Esophagus muscularis mucosa (tissue), 4 donors: ENCODE measurements at regions not wholly inside any gene's neighbourhood (a gene's known extent, or its start where the extent isn't known, plus 50 kb on each side); places are given as distances from the start of the nearest gene placed in this dataset.

ENCODE experiments used
- DNase-seq: peaks from one replicate; pipeline ENCODE4 v3.0.0-alpha.2; 2017; ENCODE audit errors: extremely low spot score
- H3K27ac ChIP-seq, 4 donors: fragments of 200-600 bp; sonication (generic); replicated peaks in 1 of 4; 1 replicate in 3 of 4; 2 replicates in 1 of 4; pipeline ENCODE4 v1.5.1; 2016 to 2019; ENCODE audit warnings: mild to moderate bottlenecking in 1 of 4
- H3K27me3 ChIP-seq, 4 donors: fragments of 200-600 bp; sonication (generic); one replicate each; pipeline versions ENCODE4 v1.5.1 to v1.6.0; 2016 to 2019
- H3K36me3 ChIP-seq, 4 donors: fragments of 200-600 bp; sonication (generic); one replicate each; pipeline ENCODE4 v1.5.1; 2016 to 2019
- H3K4me1 ChIP-seq, 4 donors: fragments of 200-600 bp; sonication (generic); one replicate each; pipeline ENCODE4 v1.5.1; 2016 to 2019
- H3K4me3 ChIP-seq, 4 donors: fragments of 200-600 bp; sonication (generic); 1 replicate in 2 of 4; 2 replicates in 2 of 4; pipeline ENCODE4 v1.5.1; 2016 to 2019; ENCODE audit warnings: mild to moderate bottlenecking in 4 of 4, moderate library complexity in 1 of 4
- H3K9me3 ChIP-seq, 4 donors: fragments of 200-600 bp; sonication (generic); 1 replicate in 3 of 4; 2 replicates in 1 of 4; pipeline ENCODE4 v1.5.1; 2016 to 2019
- EP300 ChIP-seq: sonication (generic); formaldehyde crosslinking; IDR thresholded peaks from one replicate; pipeline ENCODE4 v1.6.1; 2017; ENCODE audit warnings: antibody characterized with exemption
- POLR2A ChIP-seq: fragments of 450-650 bp; IDR thresholded peaks from one replicate; pipeline ENCODE4 v1.6.1; 2017; ENCODE audit warnings: antibody characterized with exemption, moderate library complexity, mild to moderate bottlenecking, low read depth
- POLR2AphosphoS5 ChIP-seq, 2 donors: sonication (generic); formaldehyde crosslinking; IDR thresholded peaks; one replicate each; pipeline ENCODE4 v1.6.1; 2017; ENCODE audit warnings: antibody characterized with exemption in 2 of 2
- WGBS: methylation state at CpG from one replicate; pipeline ENCODE4 v1.1.5; 2018; 5-methylcytosine and 5-hydroxymethylcytosine counted together
- intact Hi-C: fragments of 100-400 bp; cut with DNase I; formaldehyde crosslinking; loops from one replicate; pipeline ENCODE4 v1.15.1; 2023
- TF ChIP-seq, protein P1 (sequence below), 3 experiments: fragments of 200-600 bp in 2 of 3; fragments of 450-650 bp in 1 of 3; sonication (generic) in 2 of 3; IDR thresholded peaks; one replicate each; pipeline ENCODE4 v1.5.1; 2017 to 2019; ENCODE audit warnings: antibody characterized with exemption in 3 of 3, mild to moderate bottlenecking in 2 of 3, moderate library complexity in 1 of 3

DNA sequence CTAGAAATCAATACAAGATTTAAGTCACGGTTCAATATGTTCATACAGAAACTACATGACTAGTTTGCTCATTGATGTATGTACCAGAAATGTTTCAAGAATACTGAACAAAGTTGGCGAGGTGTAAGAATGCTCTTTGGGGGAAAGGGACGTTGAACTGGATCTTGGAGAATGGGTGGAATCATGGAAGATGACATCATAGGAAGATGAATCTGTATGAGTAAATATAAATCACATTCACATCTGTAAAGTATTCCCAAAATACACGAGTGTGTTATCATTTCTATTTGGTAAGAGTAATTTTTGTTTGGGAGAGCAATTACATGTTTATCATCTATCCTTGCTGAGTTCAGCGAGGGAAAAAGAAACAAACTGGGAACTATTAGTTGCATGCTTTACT, 162.2 kb upstream of the TMTC1 start:
- 75% methylated on average over 5 of the region's 5 CpGs for WGBS
- no peaks in the 10 kb centered on the region for H3K36me3 ChIP-seq
- no peak overlapping the region for H3K4me3 ChIP-seq
- no peak for TF ChIP-seq EP300
- no peak for TF ChIP-seq POLR2AphosphoS5 (IDR thresholded peaks at IDR 0.05)
- no peak for TF ChIP-seq POLR2A
- TF ChIP-seq, protein P1, sequence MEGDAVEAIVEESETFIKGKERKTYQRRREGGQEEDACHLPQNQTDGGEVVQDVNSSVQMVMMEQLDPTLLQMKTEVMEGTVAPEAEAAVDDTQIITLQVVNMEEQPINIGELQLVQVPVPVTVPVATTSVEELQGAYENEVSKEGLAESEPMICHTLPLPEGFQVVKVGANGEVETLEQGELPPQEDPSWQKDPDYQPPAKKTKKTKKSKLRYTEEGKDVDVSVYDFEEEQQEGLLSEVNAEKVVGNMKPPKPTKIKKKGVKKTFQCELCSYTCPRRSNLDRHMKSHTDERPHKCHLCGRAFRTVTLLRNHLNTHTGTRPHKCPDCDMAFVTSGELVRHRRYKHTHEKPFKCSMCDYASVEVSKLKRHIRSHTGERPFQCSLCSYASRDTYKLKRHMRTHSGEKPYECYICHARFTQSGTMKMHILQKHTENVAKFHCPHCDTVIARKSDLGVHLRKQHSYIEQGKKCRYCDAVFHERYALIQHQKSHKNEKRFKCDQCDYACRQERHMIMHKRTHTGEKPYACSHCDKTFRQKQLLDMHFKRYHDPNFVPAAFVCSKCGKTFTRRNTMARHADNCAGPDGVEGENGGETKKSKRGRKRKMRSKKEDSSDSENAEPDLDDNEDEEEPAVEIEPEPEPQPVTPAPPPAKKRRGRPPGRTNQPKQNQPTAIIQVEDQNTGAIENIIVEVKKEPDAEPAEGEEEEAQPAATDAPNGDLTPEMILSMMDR (IDR thresholded peaks at IDR 0.05) = no peak
- H3K27ac ChIP-seq = no peak overlapping the region
- H3K27me3 ChIP-seq = no peaks in the 10 kb centered on the region
- H3K4me1 ChIP-seq = no peaks in the 10 kb centered on the region
- intact Hi-C loops = no loop called here
- DNase-seq = no peak
- H3K9me3 ChIP-seq = peaks cover 0 to 3% (median 0%) of the 10 kb centered on the region in 4 donors

DNA sequence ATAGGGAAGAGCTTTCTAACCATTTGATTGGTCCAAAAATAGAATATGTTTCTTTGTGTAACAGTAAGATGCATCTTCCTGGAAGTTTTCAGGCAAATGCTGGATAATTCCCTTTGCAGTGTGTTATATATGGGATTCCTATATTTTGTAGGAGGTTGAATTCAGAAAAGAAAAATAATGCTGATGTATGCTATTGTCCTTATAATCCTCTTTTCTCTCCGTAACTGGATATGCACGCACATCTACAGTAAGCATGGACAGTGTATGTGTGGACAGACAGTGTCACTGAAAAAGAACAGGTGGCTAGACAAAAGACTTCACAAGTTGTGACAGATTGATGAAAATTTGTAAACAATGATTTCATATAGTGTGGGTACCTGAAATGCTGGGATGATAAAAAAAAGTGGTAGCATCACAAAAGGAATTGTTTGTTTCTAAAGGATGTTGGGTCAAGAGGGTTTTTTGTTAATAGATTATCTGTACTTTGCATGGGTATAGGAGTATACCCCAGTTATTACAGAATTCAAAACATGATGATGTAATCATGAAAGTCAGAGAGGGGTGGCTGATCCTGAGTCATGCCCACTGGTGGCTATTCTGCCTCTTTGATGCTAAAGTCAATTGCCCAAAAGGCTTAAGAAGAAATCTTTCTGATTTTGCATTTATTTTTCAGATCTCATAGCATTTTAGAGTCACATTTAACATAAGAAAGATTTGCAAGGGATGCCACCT, 160.7 kb upstream of the TMTC1 start:
- TF ChIP-seq EP300 = no peak
- TF ChIP-seq POLR2AphosphoS5 (IDR thresholded peaks at IDR 0.05) = no peak
- TF ChIP-seq, protein P1 (IDR thresholded peaks at IDR 0.05) = no peak
- TF ChIP-seq POLR2A = no peak
- Histone ChIP-seq H3K27ac (no peak overlapping the region), H3K9me3 (peaks cover 0 to 11% (median 9%) of the 10 kb centered on the region in 4 donors), H3K4me1 (no peaks in the 10 kb centered on the region), H3K27me3 (no peaks in the 10 kb centered on the region), H3K36me3 (no peaks in the 10 kb centered on the region), H3K4me3 (no peak overlapping the region)
- DNase-seq = no peak
- intact Hi-C loops = no loop called here
- 93% methylated on average over 2 of the region's 2 CpGs for WGBS

DNA sequence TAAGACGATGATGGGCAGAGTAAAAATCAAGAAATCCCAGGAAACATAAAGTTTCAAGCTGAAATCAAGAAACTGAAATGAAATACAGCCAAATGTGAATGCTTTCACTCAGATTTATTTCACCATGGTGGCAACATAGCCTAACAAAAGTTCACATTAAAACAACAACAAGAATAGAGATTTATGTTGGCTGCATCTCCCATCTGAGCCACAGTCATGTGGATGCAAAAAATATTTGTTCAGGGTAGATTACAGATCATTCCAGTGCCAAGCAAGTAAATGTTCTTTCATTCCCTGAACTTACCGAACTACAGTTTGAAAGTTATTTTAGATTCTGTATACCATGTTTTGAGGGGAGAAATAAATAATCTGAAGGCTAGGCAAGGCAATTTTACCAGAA, 159.9 kb upstream of the TMTC1 start:
- TF ChIP-seq, protein P1 (IDR thresholded peaks at IDR 0.05) = no peak
- no peak for TF ChIP-seq EP300
- TF ChIP-seq POLR2AphosphoS5 (IDR thresholded peaks at IDR 0.05) = no peak
- TF ChIP-seq POLR2A = no peak
- intact Hi-C loops = no loop called here
- Histone ChIP-seq H3K27me3 (no peaks in the 10 kb centered on the region), H3K4me3 (no peak overlapping the region), H3K9me3 (peaks cover 0 to 11% (median 9%) of the 10 kb centered on the region in 4 donors), H3K4me1 (no peaks in the 10 kb centered on the region), H3K27ac (no peak overlapping the region), H3K36me3 (no peaks in the 10 kb centered on the region)
- no peak for DNase-seq
- WGBS = 83% methylated on average over 2 of the region's 2 CpGs

DNA sequence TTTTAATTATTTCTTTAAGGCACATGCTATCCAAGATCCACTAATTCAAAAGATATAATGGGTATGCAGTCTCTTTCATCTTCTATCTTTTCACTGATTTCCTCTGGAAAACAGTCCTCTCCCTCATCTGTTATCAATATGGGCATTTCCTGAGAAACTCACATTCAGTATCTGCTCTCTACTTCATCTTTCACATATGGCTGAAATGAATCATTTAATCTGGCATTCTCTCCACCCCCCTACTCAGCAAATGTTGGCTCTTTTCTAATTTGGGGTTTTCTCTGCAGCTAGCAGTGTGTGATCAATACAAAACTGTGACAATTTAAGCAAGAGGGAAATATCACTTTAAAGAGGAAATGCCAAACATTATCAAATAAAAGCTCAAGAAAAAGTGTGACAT, 157.1 kb upstream of the TMTC1 start:
- no peak for DNase-seq
- intact Hi-C loops = no loop called here

More for the DNA sequence above, 157.1 kb upstream of the TMTC1 start:
- H3K36me3 ChIP-seq = no peaks in the 10 kb centered on the region
- H3K4me1 ChIP-seq = no peaks in the 10 kb centered on the region
- H3K27me3 ChIP-seq = no peaks in the 10 kb centered on the region
- peaks cover 0 to 11% (median 9%) of the 10 kb centered on the region in 4 donors for H3K9me3 ChIP-seq
- H3K27ac ChIP-seq = no peak overlapping the region
- TF ChIP-seq EP300 (no peak), POLR2A (no peak), POLR2AphosphoS5 (IDR thresholded peaks at IDR 0.05) (no peak)
- TF ChIP-seq, protein P1 (IDR thresholded peaks at IDR 0.05) = no peak
- H3K4me3 ChIP-seq = no peak overlapping the region
